MCF 10A (cell line): ENCODE measurements at regions not wholly inside any gene's neighbourhood (a gene's known extent, or its start where the extent isn't known, plus 50 kb on each side); places are given as distances from the start of the nearest gene placed in this dataset.
A peak's percentile ranks its signal among the peaks of the same experiment; 100 is the strongest.

ENCODE experiments used
- BruUV-seq: library from RNA; stranded (reverse); fragments of 400-500 nt; replicated peaks from 2 replicates; lab custom pipeline; 2021; lab: Mats Ljungman, UMichigan
- CTCF ChIA-PET: fragments of 300-600 bp; sonication (Branson Sonifier 250); formaldehyde crosslinking; extraction: SDS; loops from one replicate; lab custom pipeline; 2021; ENCODE audit warnings: antibody characterized with exemption, inconsistent platforms; lab: Yijun Ruan, JAX
- POLR2A ChIA-PET: fragments of 300-600, 350-650 bp; sonication (Branson Sonifier 250); formaldehyde crosslinking; extraction: SDS; loops from one replicate; lab custom pipeline; 2020; ENCODE audit warnings: antibody characterized with exemption, inconsistent platforms; lab: Yijun Ruan, JAX
- DNase-seq: peaks from one replicate; pipeline ENCODE4 v3.0.0-alpha.2; 2018; ENCODE audit not compliant: unreplicated experiment
- H3K27ac Mint-ChIP-seq: one replicate; pipeline ENCODE4 v1.8.0; 2022; ENCODE audit warnings: mild to moderate bottlenecking, low read depth, mixed read lengths; ENCODE audit not compliant: unreplicated experiment
- H3K27me3 Mint-ChIP-seq: one replicate; pipeline ENCODE4 v1.8.0; 2022; ENCODE audit warnings: mixed read lengths; ENCODE audit not compliant: insufficient read depth, unreplicated experiment
- H3K36me3 Mint-ChIP-seq: one replicate; pipeline ENCODE4 v1.8.0; 2022; ENCODE audit warnings: mild to moderate bottlenecking, moderate library complexity, mixed read lengths; ENCODE audit not compliant: insufficient read depth, unreplicated experiment
- H3K4me1 Mint-ChIP-seq: one replicate; pipeline ENCODE4 v1.8.0; 2022; ENCODE audit warnings: mixed read lengths; ENCODE audit not compliant: insufficient read depth, unreplicated experiment
- H3K4me3 Mint-ChIP-seq: one replicate; pipeline ENCODE4 v1.8.0; 2022; ENCODE audit warnings: mild to moderate bottlenecking, moderate library complexity, mixed read lengths; ENCODE audit not compliant: unreplicated experiment
- H3K9me3 Mint-ChIP-seq: one replicate; pipeline ENCODE4 v1.8.0; 2022; ENCODE audit warnings: mixed read lengths; ENCODE audit not compliant: unreplicated experiment
- CTCF ChIP-seq: fragments of 200-600 bp; IDR thresholded peaks from one replicate; pipeline ENCODE4 v1.8.0; 2022; ENCODE audit warnings: antibody characterized with exemption, mild to moderate bottlenecking; ENCODE audit not compliant: unreplicated experiment
- intact Hi-C: fragments of 100-400 bp; cut with micrococcal nuclease; formaldehyde crosslinking; loops from 2 replicates; pipeline ENCODE4 v1.14.1; 2022

DNA sequence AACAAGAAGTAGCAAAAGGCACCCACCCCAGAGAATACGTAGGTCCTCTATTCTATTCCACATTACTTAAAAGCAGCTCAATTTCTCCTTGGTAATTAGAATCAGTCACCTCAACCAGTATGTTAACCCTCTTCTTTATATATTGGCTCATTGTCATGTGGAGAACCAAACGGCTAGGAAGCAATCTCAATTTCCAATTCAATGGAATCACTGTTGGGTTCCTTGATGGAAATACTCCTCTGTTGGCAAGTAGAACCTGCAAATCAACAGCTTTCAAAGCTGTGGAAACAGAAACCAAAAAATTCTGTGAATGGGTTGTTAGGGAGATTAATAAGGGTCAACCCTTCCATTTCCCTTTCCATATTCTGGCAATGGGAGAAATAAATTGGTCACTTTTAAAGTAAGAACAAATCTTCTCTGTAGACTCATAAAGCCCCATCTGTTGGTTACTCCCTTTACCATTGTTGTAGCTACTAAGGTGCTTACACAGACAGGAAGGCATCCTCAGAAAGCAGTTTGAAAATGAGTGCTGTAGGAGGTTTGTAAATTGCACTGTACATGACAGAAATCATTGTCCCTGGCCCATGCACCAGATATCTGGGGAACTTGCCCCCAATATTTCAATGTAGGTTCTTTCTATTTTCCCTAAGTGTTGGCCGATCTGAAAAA is 138.6 kb upstream of the UFM1 start:
- Mint-ChIP-seq H3K9me3 (no peaks in the 10 kb centered on the region), H3K27ac (no peak overlapping the region), H3K4me1 (no peaks in the 10 kb centered on the region), H3K36me3 (no peaks in the 10 kb centered on the region), H3K4me3 (no peak overlapping the region), H3K27me3 (no peaks in the 10 kb centered on the region)
- intact Hi-C loops: no loop called here
- BruUV-seq: no TSS peak
- ChIA-PET POLR2A (no interaction called here), CTCF (interaction anchor here (0.7 kb wide), 1 partner anchor 569 kb away, joined by 3 read pairs; no protein-coding TSS in a partner anchor)
- no peak for TF ChIP-seq CTCF
- DNase-seq: no peak

DNA sequence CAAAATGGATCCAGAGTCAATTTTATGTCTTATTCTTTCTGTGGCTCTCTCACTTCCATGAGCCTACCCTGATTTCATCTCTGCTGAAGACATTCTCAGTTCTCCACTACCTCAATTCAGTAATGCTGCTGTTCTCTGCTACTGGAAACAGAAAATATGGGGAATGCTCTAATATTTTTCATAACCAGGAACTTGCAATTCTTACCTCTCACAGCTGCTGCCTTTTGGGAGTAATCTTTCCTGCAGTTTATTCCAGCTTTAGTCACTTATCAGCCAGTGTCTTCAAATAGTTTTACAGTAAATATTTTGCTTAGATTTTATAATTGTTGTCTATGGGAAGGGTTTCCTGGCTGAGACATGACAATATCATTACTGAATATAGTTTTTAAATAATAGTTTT is 145.1 kb upstream of the UFM1 start:
- H3K4me1 Mint-ChIP-seq: peaks cover 20% of the 10 kb centered on the region
- CTCF ChIA-PET: no interaction called here
- intact Hi-C loops: loop anchor here (10.0 kb wide), 1 partner anchor 140 kb away; the partner anchor contains the start of gene UFM1
- POLR2A ChIA-PET: no interaction called here
- no peaks in the 10 kb centered on the region for H3K27me3 Mint-ChIP-seq
- no peak overlapping the region for H3K4me3 Mint-ChIP-seq
- no peak overlapping the region for H3K27ac Mint-ChIP-seq
- no TSS peak for BruUV-seq
- H3K36me3 Mint-ChIP-seq: no peaks in the 10 kb centered on the region
- H3K9me3 Mint-ChIP-seq: no peaks in the 10 kb centered on the region
- DNase-seq: no peak
- TF ChIP-seq CTCF: no peak

- H3K27me3 Mint-ChIP-seq: no peaks in the 10 kb centered on the region
- ChIA-PET CTCF (no interaction called here), POLR2A (interaction anchor here (1.0 to 1.2 kb wide), 2 partner anchors 17 to 146 kb away, joined by 3 read pairs; no protein-coding TSS in a partner anchor)
- peak overlapping the region; percentile 70 for H3K27ac Mint-ChIP-seq
- no peaks in the 10 kb centered on the region for H3K9me3 Mint-ChIP-seq
- H3K4me3 Mint-ChIP-seq: no peak overlapping the region
- no peak for TF ChIP-seq CTCF
- no TSS peak for BruUV-seq
- H3K4me1 Mint-ChIP-seq: peaks cover 20% of the 10 kb centered on the region
- intact Hi-C loops: loop anchor here (10.0 kb wide), 1 partner anchor 142 kb away; the partner anchor contains the start of gene UFM1
- H3K36me3 Mint-ChIP-seq: no peaks in the 10 kb centered on the region
- DNase-seq: peak; percentile 75
These were observed 146.9 kb upstream of the UFM1 start for GRCh38 chr13:38202740-38203139.

- POLR2A ChIA-PET: no interaction called here
- intact Hi-C loops: no loop called here
- Mint-ChIP-seq H3K27me3 (no peaks in the 10 kb centered on the region), H3K27ac (no peak overlapping the region), H3K36me3 (no peaks in the 10 kb centered on the region), H3K9me3 (no peaks in the 10 kb centered on the region), H3K4me3 (no peak overlapping the region), H3K4me1 (peaks cover 7% of the 10 kb centered on the region)
- CTCF ChIA-PET: no interaction called here
- no peak for TF ChIP-seq CTCF
- DNase-seq: no peak
- no TSS peak for BruUV-seq
These were observed 158.6 kb upstream of the UFM1 start for GRCh38 chr13:38191016-38191415.
